Fibroblast of lung (primary cell): ENCODE measurements at regions not wholly inside any gene's neighbourhood (a gene's known extent, or its start where the extent isn't known, plus 50 kb on each side); places are given as distances from the start of the nearest gene placed in this dataset.
A peak's percentile ranks its signal among the peaks of the same experiment; 100 is the strongest.
"Not testable (repeated sequence)": the region's sequence is repeated elsewhere in the genome, so short reads cannot be mapped to it uniquely, and the experiment has no call there.

ENCODE experiments used
- DNase-seq, 2 donors: peaks; one replicate each; pipeline versions ENCODE4 v3.0.0 to v3.0.0-alpha.2; 2010; ENCODE audit warnings: low read depth in 2 of 2
- H2AFZ ChIP-seq: 2 replicates; pipeline ENCODE4 v1.5.1; 2012; ENCODE audit warnings: low read length, control low read depth, inconsistent platforms
- H3K27ac ChIP-seq: 2 replicates; pipeline ENCODE4 v1.5.1; 2011; ENCODE audit warnings: low read length, control low read depth; ENCODE audit not compliant: insufficient read depth
- H3K27me3 ChIP-seq: 2 replicates; pipeline ENCODE4 v1.5.1; 2011; ENCODE audit warnings: mild to moderate bottlenecking, low read length; ENCODE audit not compliant: control insufficient read depth, insufficient read depth
- H3K36me3 ChIP-seq: 2 replicates; pipeline ENCODE4 v1.5.1; 2011; ENCODE audit warnings: low read length; ENCODE audit not compliant: control insufficient read depth, insufficient read depth
- H3K4me1 ChIP-seq: 2 replicates; pipeline ENCODE4 v1.5.1; 2011; ENCODE audit warnings: low read length; ENCODE audit not compliant: control insufficient read depth, insufficient read depth; ENCODE audit errors: extremely low read depth
- H3K4me2 ChIP-seq: 2 replicates; pipeline ENCODE4 v1.5.1; 2011; ENCODE audit warnings: low read length, control low read depth; ENCODE audit not compliant: insufficient read depth; ENCODE audit errors: extremely low read depth
- H3K4me3 ChIP-seq, 4 experiments: fragments of 200-600 bp in 1 of 4; sonication (generic) in 1 of 4; replicated peaks in 1 of 4; 2 replicates each; pipeline ENCODE4 v1.5.1; 2011 to 2016; ENCODE audit warnings: low read length in 4 of 4, low read depth in 3 of 4, mild to moderate bottlenecking in 3 of 4, control low read depth in 2 of 4, inconsistent platforms in 1 of 4, mixed read lengths in 1 of 4; ENCODE audit not compliant: insufficient read depth in 1 of 4; ENCODE audit errors: control extremely low read depth in 1 of 4
- H3K79me2 ChIP-seq: 2 replicates; pipeline ENCODE4 v1.5.1; 2012; ENCODE audit warnings: mild to moderate bottlenecking, low read length, inconsistent platforms; ENCODE audit not compliant: control insufficient read depth, insufficient read depth
- H3K9ac ChIP-seq: 2 replicates; pipeline ENCODE4 v1.5.1; 2011; ENCODE audit warnings: mild to moderate bottlenecking, low read length, control low read depth; ENCODE audit not compliant: insufficient read depth
- H3K9me3 ChIP-seq: 2 replicates; pipeline ENCODE4 v1.5.1; 2012; ENCODE audit warnings: low read depth, low read length; ENCODE audit not compliant: control insufficient read depth, insufficient read depth
- H4K20me1 ChIP-seq: 2 replicates; pipeline ENCODE4 v1.5.1; 2011; ENCODE audit warnings: low read length; ENCODE audit not compliant: control insufficient read depth, insufficient read depth; ENCODE audit errors: extremely low read depth

GRCh38 chr11:67910803-67911202 is 93.1 kb downstream of the UNC93B1 start:
- not testable (repeated sequence) for H4K20me1 ChIP-seq, H3K9me3 ChIP-seq, H3K79me2 ChIP-seq, DNase-seq, H3K36me3 ChIP-seq, H3K4me1 ChIP-seq, H3K27me3 ChIP-seq, H2AFZ ChIP-seq, H3K27ac ChIP-seq, H3K9ac ChIP-seq, H3K4me2 ChIP-seq, H3K4me3 ChIP-seq

DNA sequence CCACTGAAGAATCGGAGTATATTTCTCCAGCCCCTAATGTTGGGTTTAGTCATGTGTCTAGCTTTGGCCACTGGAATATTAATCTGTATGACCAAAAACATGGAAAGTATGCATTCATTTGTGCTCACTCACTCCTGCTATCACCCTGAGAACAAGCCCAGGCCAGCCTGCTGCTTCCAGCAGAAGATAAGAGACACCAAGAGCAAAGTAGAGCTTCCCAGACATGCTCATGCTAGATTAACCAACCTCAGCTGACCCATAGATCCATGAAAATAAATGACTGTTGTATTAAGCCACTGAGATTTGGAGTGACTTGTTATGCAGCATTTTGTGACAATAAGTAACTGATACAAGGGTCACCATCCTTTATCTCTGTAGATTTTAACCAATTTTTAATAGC is 96.9 kb downstream of the UNC93B1 start:
- H4K20me1 ChIP-seq, H3K36me3 ChIP-seq, H3K4me1 ChIP-seq, H3K4me3 ChIP-seq, H2AFZ ChIP-seq, H3K79me2 ChIP-seq, H3K4me2 ChIP-seq, H3K9ac ChIP-seq, H3K27ac ChIP-seq, H3K27me3 ChIP-seq, H3K9me3 ChIP-seq: not testable (repeated sequence)
- peak in 1 of 2 donors; percentile 54 for DNase-seq

- not testable (repeated sequence) for H2AFZ ChIP-seq
Measured at GRCh38 chr11:67899462-67899861, 104.4 kb downstream of the UNC93B1 start.

DNA sequence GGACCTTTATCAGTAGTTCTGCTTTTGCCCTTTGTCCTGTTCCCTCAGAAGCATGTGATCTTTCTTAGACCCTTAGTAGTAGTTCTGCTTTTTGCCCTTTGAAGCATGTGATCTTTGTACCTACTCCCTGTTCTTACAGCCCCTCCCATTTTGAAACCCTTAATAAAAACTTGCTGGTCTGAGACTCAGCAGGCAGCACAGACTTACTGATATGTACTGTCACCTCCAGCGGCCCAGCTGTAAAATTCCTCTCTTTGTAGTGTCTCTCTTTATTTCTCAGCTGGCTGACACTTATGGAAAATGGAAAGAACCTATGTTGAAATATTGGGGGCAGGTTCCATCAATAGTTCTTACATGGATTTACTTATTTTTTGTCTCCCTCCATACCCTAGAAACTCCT is 110.4 kb downstream of the UNC93B1 start:
- not testable (repeated sequence) for H3K36me3 ChIP-seq, H3K4me3 ChIP-seq, H3K79me2 ChIP-seq, H3K9me3 ChIP-seq, H3K27me3 ChIP-seq, H3K9ac ChIP-seq, H4K20me1 ChIP-seq, H2AFZ ChIP-seq, DNase-seq, H3K27ac ChIP-seq, H3K4me1 ChIP-seq, H3K4me2 ChIP-seq

More at GRCh38 chr11:67899462-67899861, 104.4 kb downstream of the UNC93B1 start:
- H3K27me3 ChIP-seq, H4K20me1 ChIP-seq, H3K79me2 ChIP-seq, H3K9me3 ChIP-seq, H3K4me2 ChIP-seq, H3K4me1 ChIP-seq, H3K36me3 ChIP-seq, H3K4me3 ChIP-seq, H3K27ac ChIP-seq, H3K9ac ChIP-seq: not testable (repeated sequence)
- DNase-seq, result peak; percentile 33 to 75

- not testable (repeated sequence) for H4K20me1 ChIP-seq, H3K4me2 ChIP-seq, DNase-seq, H3K79me2 ChIP-seq, H3K4me3 ChIP-seq, H3K36me3 ChIP-seq, H3K27ac ChIP-seq, H3K9ac ChIP-seq, H3K9me3 ChIP-seq, H2AFZ ChIP-seq, H3K4me1 ChIP-seq
- H3K27me3 ChIP-seq, result peaks cover 15% of the 10 kb centered on the region
Measured at GRCh38 chr11:67889646-67890045, 114.3 kb downstream of the UNC93B1 start.

DNA sequence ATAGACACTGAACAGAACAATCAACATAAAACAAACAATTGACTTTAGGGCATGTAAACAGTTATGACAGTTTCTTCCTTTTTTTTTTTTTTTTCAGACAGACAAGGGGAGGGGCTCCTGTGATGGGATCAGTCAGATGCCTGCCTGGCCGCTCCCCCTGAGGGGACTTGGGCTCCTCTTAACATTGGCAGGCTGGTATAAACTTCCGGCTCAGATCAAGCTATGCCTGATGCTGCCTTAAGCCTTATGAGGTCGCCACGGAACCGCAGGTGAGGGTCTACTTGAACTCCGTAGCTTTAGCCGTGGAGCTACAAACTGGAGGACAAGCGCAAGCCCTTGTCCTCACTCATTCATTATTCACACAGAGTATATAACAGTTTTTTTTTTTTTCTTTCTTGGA is 115.8 kb downstream of the UNC93B1 start:
- DNase-seq, H3K4me2 ChIP-seq, H2AFZ ChIP-seq, H3K9ac ChIP-seq, H3K79me2 ChIP-seq, H4K20me1 ChIP-seq, H3K9me3 ChIP-seq, H3K4me3 ChIP-seq, H3K36me3 ChIP-seq, H3K4me1 ChIP-seq, H3K27ac ChIP-seq: not testable (repeated sequence)
- peaks cover 15% of the 10 kb centered on the region for H3K27me3 ChIP-seq

DNA sequence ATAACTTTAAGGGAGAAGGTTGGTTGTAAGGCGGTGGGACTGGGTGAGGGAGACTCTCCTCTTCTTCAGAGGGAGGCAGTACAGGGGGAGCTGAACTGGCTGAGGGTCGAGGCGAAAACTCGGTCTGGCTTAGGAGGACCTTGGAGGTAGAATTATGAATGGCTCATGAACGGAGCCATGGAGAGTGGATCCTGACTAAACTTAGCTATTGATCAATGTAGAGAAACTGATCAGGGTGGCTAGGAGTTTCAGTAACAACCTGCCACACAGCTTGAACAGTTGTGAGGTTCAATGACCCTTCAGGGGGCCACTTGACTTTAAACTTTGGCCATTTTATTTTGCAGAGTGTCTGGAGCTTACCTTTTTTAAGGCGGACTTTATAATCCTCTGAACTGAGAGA is 117.2 kb downstream of the UNC93B1 start:
- not testable (repeated sequence) for H3K4me2 ChIP-seq, H3K79me2 ChIP-seq, H3K4me1 ChIP-seq

More for the DNA sequence above, 117.2 kb downstream of the UNC93B1 start:
- not testable (repeated sequence) for H4K20me1 ChIP-seq, H3K36me3 ChIP-seq, H2AFZ ChIP-seq, H3K4me3 ChIP-seq, DNase-seq, H3K27ac ChIP-seq, H3K9ac ChIP-seq, H3K9me3 ChIP-seq
- peaks cover 15% of the 10 kb centered on the region for H3K27me3 ChIP-seq
